Stomach (tissue), 8 donors: ENCODE measurements at regions not wholly inside any gene's neighbourhood (a gene's known extent, or its start where the extent isn't known, plus 50 kb on each side); places are given as distances from the start of the nearest gene placed in this dataset.

Experiments used
- DNase-seq, 2 donors: peaks; one replicate each; pipeline versions ENCODE4 v3.0.0 to v3.0.0-alpha.2; 2013 to 2019
- H3K27ac ChIP-seq, 5 donors: fragments of 200-600 bp in 4 of 5; sonication (generic) in 4 of 5; one replicate each; pipeline ENCODE4 v1.5.1; 2013 to 2019; ENCODE audit warnings: mild to moderate bottlenecking in 1 of 5, moderate library complexity in 1 of 5
- H3K27me3 ChIP-seq, 3 donors: fragments of 200-600 bp; sonication (generic); one replicate each; pipeline ENCODE4 v1.5.1; 2017 to 2019; ENCODE audit warnings: mixed run types in 1 of 3
- H3K36me3 ChIP-seq, 4 donors: fragments of 200-600 bp; sonication (generic); 1 replicate in 3 of 4; 2 replicates in 1 of 4; pipeline ENCODE4 v1.5.1; 2016 to 2019
- H3K4me1 ChIP-seq, 4 donors: fragments of 200-600 bp; sonication (generic); one replicate each; pipeline ENCODE4 v1.5.1; 2016 to 2019
- H3K4me3 ChIP-seq, 4 donors: fragments of 200-600 bp; sonication (generic) in 3 of 4; one replicate each; pipeline ENCODE4 v1.5.1; 2016 to 2019; ENCODE audit warnings: mild to moderate bottlenecking in 1 of 4
- H3K9me3 ChIP-seq, 4 donors: fragments of 200-600 bp; sonication (generic); one replicate each; pipeline ENCODE4 v1.5.1; 2016 to 2019
- CTCF ChIP-seq, 7 experiments: fragments of 450-650 bp in 4 of 7; fragments of 200-600 bp in 3 of 7; sonication (generic) in 3 of 7; IDR thresholded peaks; one replicate each; pipeline ENCODE4 v1.5.1; 2016 to 2019; ENCODE audit warnings: antibody characterized with exemption in 7 of 7, control low read depth in 2 of 7, mild to moderate bottlenecking in 1 of 7
- EP300 ChIP-seq: sonication (generic); formaldehyde crosslinking; IDR thresholded peaks from one replicate; pipeline ENCODE4 v1.6.1; 2017; ENCODE audit warnings: antibody characterized with exemption
- POLR2A ChIP-seq, 4 donors: fragments of 450-650 bp; IDR thresholded peaks; one replicate each; pipeline ENCODE4 v1.6.1; 2016; ENCODE audit warnings: antibody characterized with exemption in 4 of 4, control low read depth in 2 of 4, mild to moderate bottlenecking in 1 of 4, moderate library complexity in 1 of 4
- POLR2AphosphoS5 ChIP-seq, 3 donors: sonication (generic); formaldehyde crosslinking; IDR thresholded peaks; one replicate each; pipeline ENCODE4 v1.6.1; 2016; ENCODE audit warnings: antibody characterized with exemption in 3 of 3
- WGBS, 5 donors: extraction: QIAGEN DNeasy Blood & Tissue Kit in 3 of 5; methylation state at CpG; one replicate each; pipeline versions ENCODE4 v1.1.5 to v1.1.7; 2013 to 2018; 5-methylcytosine and 5-hydroxymethylcytosine counted together
- intact Hi-C: fragments of 100-400 bp; cut with DNase I; formaldehyde crosslinking; loops from one replicate; pipeline ENCODE4 v1.15.1; 2023; ENCODE audit warnings: low total_unique reads
- donor health status: healthy with polysubstance abuse.
- donor health status: Bipolar disorder and iron deficiency.
- donor health status: healthy.

- no peak for TF ChIP-seq POLR2A (IDR thresholded peaks at IDR 0.05)
- no peak for TF ChIP-seq EP300
- TF ChIP-seq CTCF (IDR thresholded peaks at IDR 0.05): no peak
- no peak for TF ChIP-seq POLR2AphosphoS5 (IDR thresholded peaks at IDR 0.05)
- Histone ChIP-seq H3K4me1 (no peaks in the 10 kb centered on the region), H3K27me3 (no peaks in the 10 kb centered on the region), H3K4me3 (no peak overlapping the region), H3K9me3 (peaks cover 0 to 12% (median 7%) of the 10 kb centered on the region in 4 donors), H3K27ac (no peak overlapping the region), H3K36me3 (no peaks in the 10 kb centered on the region)
- intact Hi-C loops: no loop called here
- WGBS, 5 donors: 38 to 61% (median 47%) methylated on average over 5 of the region's 5 CpGs
- peak in 1 of 2 donors; percentile 43 for DNase-seq
These were observed 480.8 kb upstream of the FAT1 start for GRCh38 chr4:187204389-187204918.

- Histone ChIP-seq H3K27ac (no peak overlapping the region), H3K36me3 (no peaks in the 10 kb centered on the region), H3K9me3 (peaks cover 0 to 5% (median 0%) of the 10 kb centered on the region in 4 donors), H3K4me3 (no peak overlapping the region), H3K27me3 (no peaks in the 10 kb centered on the region), H3K4me1 (no peaks in the 10 kb centered on the region)
- no peak for TF ChIP-seq POLR2AphosphoS5 (IDR thresholded peaks at IDR 0.05)
- no peak for TF ChIP-seq EP300
- no peak for TF ChIP-seq POLR2A (IDR thresholded peaks at IDR 0.05)
- no peak for TF ChIP-seq CTCF (IDR thresholded peaks at IDR 0.05)
- WGBS, 5 donors: 85 to 89% (median 87%) methylated on average over 3 of the region's 3 CpGs
- intact Hi-C loops: no loop called here
- no peak for DNase-seq
These were observed 484.3 kb upstream of the FAT1 start for GRCh38 chr4:187207931-187208330.

DNA sequence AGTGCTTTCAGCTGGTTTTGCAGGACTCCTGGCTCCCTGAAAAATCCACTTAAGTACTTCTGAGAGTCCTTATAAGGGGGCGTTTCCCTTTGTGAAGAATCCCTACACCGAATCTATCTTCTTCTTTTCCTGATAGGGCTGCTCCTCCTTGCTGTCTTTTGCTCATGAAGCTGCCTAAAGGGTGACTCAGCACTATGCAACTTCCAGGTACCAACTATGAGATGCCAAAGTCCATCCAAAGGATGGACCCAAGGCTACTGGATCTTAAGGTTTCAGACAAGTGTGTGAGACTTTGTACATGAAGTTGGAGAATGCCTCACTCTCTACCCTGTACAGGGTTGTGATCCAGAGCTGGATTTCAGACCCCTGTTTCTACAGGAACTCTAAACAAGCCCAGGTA is 485.0 kb upstream of the FAT1 start:
- H3K27ac ChIP-seq: no peak overlapping the region
- H3K4me3 ChIP-seq: no peak overlapping the region
- no peaks in the 10 kb centered on the region for H3K27me3 ChIP-seq
- H3K4me1 ChIP-seq: no peaks in the 10 kb centered on the region
- intact Hi-C loops: no loop called here
- no peak for TF ChIP-seq POLR2AphosphoS5 (IDR thresholded peaks at IDR 0.05)
- TF ChIP-seq EP300: no peak
- no peak for TF ChIP-seq CTCF (IDR thresholded peaks at IDR 0.05)
- no peak for DNase-seq
- H3K36me3 ChIP-seq: no peaks in the 10 kb centered on the region
- H3K9me3 ChIP-seq: peaks cover 0 to 5% (median 0%) of the 10 kb centered on the region in 4 donors
- 61 to 82% (median 79%) methylated on average over 2 of the region's 2 CpGs for WGBS, 5 donors

- 69 to 78% (median 73%) methylated on average over 11 of the region's 11 CpGs for WGBS, 5 donors
- H3K4me3 ChIP-seq: no peak overlapping the region
- H3K4me1 ChIP-seq: no peaks in the 10 kb centered on the region
- intact Hi-C loops: no loop called here
- H3K27ac ChIP-seq: peak overlapping the region in 2 of 5 donors; percentile 9 to 24
- DNase-seq: peak in 1 of 2 donors; percentile 16
- peaks cover 0 to 5% (median 0%) of the 10 kb centered on the region in 4 donors for H3K9me3 ChIP-seq
- H3K27me3 ChIP-seq: no peaks in the 10 kb centered on the region
- H3K36me3 ChIP-seq: no peaks in the 10 kb centered on the region
- TF ChIP-seq EP300 (no peak), POLR2AphosphoS5 (IDR thresholded peaks at IDR 0.05) (peak in 1 of 3 donors; percentile 21)
These were observed 486.4 kb upstream of the FAT1 start for GRCh38 chr4:187209921-187210613.

GRCh38 chr4:187212446-187213080 is 488.9 kb upstream of the FAT1 start:
- 67 to 86% (median 80%) methylated on average over 9 of the region's 9 CpGs for WGBS, 5 donors
- H3K27ac ChIP-seq: no peak overlapping the region
- H3K4me1 ChIP-seq: no peaks in the 10 kb centered on the region
- no peak for TF ChIP-seq POLR2AphosphoS5 (IDR thresholded peaks at IDR 0.05)
- no peaks in the 10 kb centered on the region for H3K9me3 ChIP-seq
- H3K4me3 ChIP-seq: no peak overlapping the region
- H3K27me3 ChIP-seq: no peaks in the 10 kb centered on the region
- DNase-seq: peak in 1 of 2 donors; percentile 47
- no peaks in the 10 kb centered on the region for H3K36me3 ChIP-seq
- intact Hi-C loops: no loop called here
